ENCODE measurements at regions not wholly inside any gene's neighbourhood (a gene's known extent, or its start where the extent isn't known, plus 50 kb on each side); places are given as distances from the start of the nearest gene placed in this dataset.
"Not testable (repeated sequence)": the region's sequence is repeated elsewhere in the genome, so short reads cannot be mapped to it uniquely, and the experiment has no call there.

GRCh38 chr12:20134652-20135051, 233.7 kb upstream of the PDE3A start:
- no peak for DNase-seq
- Mint-ChIP-seq H3K27me3 (no peaks in the 10 kb centered on the region), H3K36me3 (no peaks in the 10 kb centered on the region), H3K27ac (no peak overlapping the region), H3K4me1 (no peaks in the 10 kb centered on the region), H3K4me3 (no peak overlapping the region), H3K9me3 (peaks cover 1% of the 10 kb centered on the region)
- ATAC-seq (ENCODE audit: low read depth) = no peak
- POLR2A ChIA-PET = no interaction called here

DNA sequence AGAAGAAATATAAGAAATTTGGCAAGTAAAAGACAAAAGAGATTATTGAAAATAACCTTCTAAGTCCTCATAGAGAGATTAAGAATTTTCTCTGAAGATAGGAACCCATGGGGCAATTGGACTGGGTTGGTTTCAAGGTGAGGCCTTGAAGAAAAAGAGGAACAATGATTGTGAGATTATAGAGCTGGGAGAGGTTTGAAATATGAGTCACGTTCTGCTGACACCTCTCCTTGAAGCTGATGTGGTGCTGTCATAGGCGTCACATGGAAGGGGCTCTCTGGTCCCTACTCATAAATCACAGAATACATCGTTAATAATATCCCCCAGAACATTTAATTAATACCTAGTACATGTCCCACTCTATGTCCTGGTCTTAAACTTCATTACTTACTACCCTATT, 227.6 kb upstream of the PDE3A start:
- no peaks in the 10 kb centered on the region for H3K36me3 Mint-ChIP-seq
- DNase-seq = no peak
- no peaks in the 10 kb centered on the region for H3K27me3 Mint-ChIP-seq
- H3K27ac Mint-ChIP-seq = no peak overlapping the region
- ATAC-seq (ENCODE audit: low read depth) = no peak
- H3K4me3 Mint-ChIP-seq = no peak overlapping the region
- no peaks in the 10 kb centered on the region for H3K4me1 Mint-ChIP-seq
- POLR2A ChIA-PET = no interaction called here
- H3K9me3 Mint-ChIP-seq = peaks cover 1% of the 10 kb centered on the region

DNA sequence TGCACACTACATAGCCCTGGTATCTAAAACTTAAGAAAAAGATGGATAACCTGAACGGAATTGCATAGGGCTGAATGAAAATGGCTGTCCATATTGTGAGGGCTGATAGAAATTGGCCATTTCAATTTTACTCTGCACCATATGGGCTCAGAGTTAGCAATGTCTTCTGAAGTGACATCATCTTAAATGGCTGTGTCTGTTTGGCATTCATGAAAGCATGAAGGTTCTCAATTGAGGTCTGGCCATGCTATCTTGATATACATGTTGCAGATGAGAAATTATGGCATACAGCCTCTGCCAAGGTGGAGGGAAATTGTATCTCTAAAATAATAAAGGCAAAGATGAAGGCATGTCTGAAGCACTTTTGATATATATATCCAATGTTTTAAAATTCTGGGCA, 226.0 kb upstream of the PDE3A start:
- Mint-ChIP-seq H3K9me3 (no peaks in the 10 kb centered on the region), H3K4me3 (no peak overlapping the region), H3K27me3 (no peaks in the 10 kb centered on the region), H3K27ac (no peak overlapping the region), H3K36me3 (no peaks in the 10 kb centered on the region), H3K4me1 (no peaks in the 10 kb centered on the region)
- DNase-seq (no peak), ATAC-seq (ENCODE audit: low read depth) (no peak)
- POLR2A ChIA-PET = no interaction called here

DNA sequence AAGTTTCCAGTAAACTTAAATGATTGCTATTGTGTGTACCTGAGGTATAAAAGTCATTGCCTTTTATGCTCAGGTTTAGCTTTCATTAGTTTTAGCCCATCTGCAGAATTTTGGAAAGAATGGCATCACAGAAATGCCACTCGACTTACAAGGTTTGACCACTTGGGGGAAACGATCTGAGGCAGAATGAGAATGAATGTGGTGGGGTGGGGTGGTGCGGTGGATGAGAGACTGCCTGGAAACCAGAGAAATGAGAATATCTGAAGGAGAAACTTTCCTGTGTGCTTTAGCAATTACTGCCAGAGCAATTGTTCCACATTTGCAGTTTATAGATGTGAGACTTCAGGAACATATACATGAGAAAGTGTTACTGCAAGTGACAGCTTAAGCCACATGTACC, 225.4 kb upstream of the PDE3A start:
- Mint-ChIP-seq H3K4me1 (no peaks in the 10 kb centered on the region), H3K36me3 (no peaks in the 10 kb centered on the region), H3K9me3 (no peaks in the 10 kb centered on the region), H3K4me3 (no peak overlapping the region), H3K27me3 (no peaks in the 10 kb centered on the region), H3K27ac (no peak overlapping the region)
- DNase-seq = no peak
- POLR2A ChIA-PET = no interaction called here
- no peak for ATAC-seq (ENCODE audit: low read depth)

DNA sequence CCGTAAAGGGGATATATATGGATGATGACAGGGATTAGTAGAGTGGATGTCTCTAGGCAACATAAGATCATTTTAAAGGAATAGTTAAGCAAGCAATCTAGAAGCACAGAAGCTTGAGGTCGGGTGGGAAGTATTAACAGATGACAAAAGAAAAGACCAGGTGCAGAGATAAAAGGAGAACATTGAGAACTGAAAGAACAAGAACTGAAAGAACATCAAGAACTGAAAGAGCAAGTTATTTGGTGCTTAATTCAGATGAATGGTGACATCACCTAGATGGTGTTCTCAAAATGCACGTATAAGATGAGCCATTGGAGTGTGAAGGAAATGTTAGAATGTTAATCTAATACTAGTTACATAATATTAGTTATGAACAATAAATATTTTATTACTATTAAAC, 224.0 kb upstream of the PDE3A start:
- POLR2A ChIA-PET = no interaction called here
- no peak overlapping the region for H3K4me3 Mint-ChIP-seq
- H3K36me3 Mint-ChIP-seq = no peaks in the 10 kb centered on the region
- ATAC-seq (ENCODE audit: low read depth) = no peak
- H3K27ac Mint-ChIP-seq = no peak overlapping the region
- H3K4me1 Mint-ChIP-seq = no peaks in the 10 kb centered on the region
- DNase-seq = no peak
- no peaks in the 10 kb centered on the region for H3K27me3 Mint-ChIP-seq
- no peaks in the 10 kb centered on the region for H3K9me3 Mint-ChIP-seq

GRCh38 chr12:20148241-20148640, 220.1 kb upstream of the PDE3A start:
- ATAC-seq (ENCODE audit: low read depth) = no peak
- Mint-ChIP-seq H3K9me3 (no peaks in the 10 kb centered on the region), H3K4me1 (no peaks in the 10 kb centered on the region), H3K4me3 (no peak overlapping the region), H3K36me3 (no peaks in the 10 kb centered on the region), H3K27ac (no peak overlapping the region), H3K27me3 (no peaks in the 10 kb centered on the region)
- DNase-seq = no peak
- POLR2A ChIA-PET = no interaction called here

DNA sequence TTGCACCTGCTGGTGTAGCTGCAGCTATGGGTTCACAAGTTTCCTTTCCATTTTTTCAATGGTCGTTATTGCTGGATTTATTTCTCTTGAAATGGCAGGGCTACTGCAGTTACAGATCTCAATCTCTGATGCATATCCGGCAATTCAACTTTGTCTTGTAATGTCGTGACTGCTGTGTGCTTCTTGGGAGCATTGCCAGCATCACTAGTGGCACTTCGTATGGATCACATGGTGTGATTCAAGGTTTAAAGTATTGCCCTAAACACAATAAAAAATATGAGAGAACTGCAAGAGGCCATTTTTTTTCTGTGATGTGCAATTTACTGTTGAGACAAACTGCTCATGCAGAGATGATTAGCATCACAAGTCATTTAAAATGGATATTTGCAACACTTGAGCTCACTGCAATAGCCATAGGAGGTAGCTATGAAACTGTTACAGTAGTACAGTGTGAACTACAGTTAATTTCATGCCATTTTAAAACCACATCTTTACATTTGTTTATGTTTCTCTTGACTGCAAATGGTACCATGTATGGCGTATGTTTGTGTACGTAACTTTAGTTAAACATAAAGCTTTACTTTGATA, 217.4 kb upstream of the PDE3A start:
- H3K4me3 Mint-ChIP-seq = no peak overlapping the region
- H3K27ac Mint-ChIP-seq = no peak overlapping the region
- DNase-seq (no peak), ATAC-seq (ENCODE audit: low read depth) (no peak)
- no peaks in the 10 kb centered on the region for H3K36me3 Mint-ChIP-seq
- H3K9me3 Mint-ChIP-seq = no peaks in the 10 kb centered on the region
- H3K27me3 Mint-ChIP-seq = no peaks in the 10 kb centered on the region
- no peaks in the 10 kb centered on the region for H3K4me1 Mint-ChIP-seq
- POLR2A ChIA-PET = no interaction called here

- H3K4me3 Mint-ChIP-seq = no peak overlapping the region
- no peaks in the 10 kb centered on the region for H3K27me3 Mint-ChIP-seq
- no peaks in the 10 kb centered on the region for H3K4me1 Mint-ChIP-seq
- DNase-seq = no peak
- H3K9me3 Mint-ChIP-seq = no peaks in the 10 kb centered on the region
- no peaks in the 10 kb centered on the region for H3K36me3 Mint-ChIP-seq
- ATAC-seq (ENCODE audit: low read depth) = peak; percentile 74
- no peak overlapping the region for H3K27ac Mint-ChIP-seq
- POLR2A ChIA-PET = no interaction called here
Observed at GRCh38 chr12:20154052-20154451, 214.3 kb upstream of the PDE3A start.

GRCh38 chr12:20155374-20155773, 213.0 kb upstream of the PDE3A start:
- H3K4me3 Mint-ChIP-seq = no peak overlapping the region
- DNase-seq (no peak), ATAC-seq (ENCODE audit: low read depth) (no peak)
- no peak overlapping the region for H3K27ac Mint-ChIP-seq
- H3K36me3 Mint-ChIP-seq = no peaks in the 10 kb centered on the region
- no peaks in the 10 kb centered on the region for H3K9me3 Mint-ChIP-seq
- POLR2A ChIA-PET = no interaction called here
- no peaks in the 10 kb centered on the region for H3K4me1 Mint-ChIP-seq
- no peaks in the 10 kb centered on the region for H3K27me3 Mint-ChIP-seq

DNA sequence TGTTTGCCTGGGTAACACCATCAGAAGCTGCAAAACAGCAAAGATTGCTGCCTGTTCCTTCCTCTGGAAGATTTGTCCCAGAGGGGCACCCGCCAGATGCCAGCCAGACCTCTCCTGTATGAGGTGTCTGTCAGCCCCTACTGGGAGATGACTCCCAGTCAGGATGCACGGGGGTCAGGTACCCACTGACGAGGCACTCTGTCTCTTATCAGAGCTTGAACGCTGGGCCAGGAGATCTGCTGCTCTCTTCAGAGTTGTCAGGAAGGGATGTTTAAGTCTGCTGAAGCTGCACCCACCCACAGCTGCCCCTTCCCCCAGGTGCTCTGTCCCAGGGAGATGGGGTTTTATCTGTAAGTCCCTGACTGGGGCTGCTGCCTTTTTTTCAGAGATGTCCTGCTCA, 207.4 kb upstream of the PDE3A start:
- H3K9me3 Mint-ChIP-seq; H3K27me3 Mint-ChIP-seq; POLR2A ChIA-PET; H3K27ac Mint-ChIP-seq; ATAC-seq (ENCODE audit: low read depth); H3K4me3 Mint-ChIP-seq; DNase-seq; H3K36me3 Mint-ChIP-seq; H3K4me1 Mint-ChIP-seq: not testable (repeated sequence)

DNA sequence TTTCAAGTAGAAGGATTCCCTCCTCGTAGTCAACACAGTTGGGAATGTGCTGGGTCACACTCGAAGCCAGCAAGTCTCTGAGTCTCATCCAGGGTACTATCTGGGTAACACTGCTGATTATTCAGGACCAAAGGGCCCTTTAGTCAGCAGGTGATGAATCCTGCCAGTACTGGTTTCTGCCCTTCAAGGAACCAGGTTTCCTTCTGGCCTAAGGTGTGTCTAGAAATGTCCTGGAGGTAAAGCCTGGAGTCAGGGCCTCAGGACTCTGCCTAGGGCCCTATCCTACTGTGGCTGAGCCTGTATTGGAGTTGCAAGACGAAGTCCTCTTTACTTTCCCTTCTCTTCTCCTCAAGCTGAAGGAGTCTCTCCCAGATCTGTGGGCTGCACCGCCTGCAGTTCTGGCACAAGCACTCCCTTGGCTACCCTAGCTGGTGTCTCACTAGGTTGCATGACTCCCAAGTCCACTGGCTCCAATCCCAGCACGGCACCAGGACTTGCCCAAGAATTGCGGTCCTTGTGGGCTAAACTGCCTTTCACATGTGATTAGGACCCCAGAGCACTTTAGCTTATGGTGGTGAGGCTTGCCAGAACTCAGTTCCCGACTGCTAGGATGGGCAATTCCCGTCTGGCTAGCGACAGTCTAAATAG, 193.7 kb upstream of the PDE3A start:
- Mint-ChIP-seq H3K27me3 (peaks cover 2% of the 10 kb centered on the region), H3K27ac (no peak overlapping the region), H3K36me3 (no peaks in the 10 kb centered on the region), H3K4me1 (no peaks in the 10 kb centered on the region), H3K4me3 (no peak overlapping the region), H3K9me3 (no peaks in the 10 kb centered on the region)
- no peak for ATAC-seq (ENCODE audit: low read depth)
- DNase-seq = no peak
- POLR2A ChIA-PET = no interaction called here

- Mint-ChIP-seq H3K4me1 (no peaks in the 10 kb centered on the region), H3K27ac (no peak overlapping the region), H3K9me3 (no peaks in the 10 kb centered on the region), H3K27me3 (peaks cover 2% of the 10 kb centered on the region), H3K4me3 (no peak overlapping the region), H3K36me3 (no peaks in the 10 kb centered on the region)
- POLR2A ChIA-PET = no interaction called here
- DNase-seq (no peak), ATAC-seq (ENCODE audit: low read depth) (no peak)
Observed at GRCh38 chr12:20175704-20176388, 192.5 kb upstream of the PDE3A start.

DNA sequence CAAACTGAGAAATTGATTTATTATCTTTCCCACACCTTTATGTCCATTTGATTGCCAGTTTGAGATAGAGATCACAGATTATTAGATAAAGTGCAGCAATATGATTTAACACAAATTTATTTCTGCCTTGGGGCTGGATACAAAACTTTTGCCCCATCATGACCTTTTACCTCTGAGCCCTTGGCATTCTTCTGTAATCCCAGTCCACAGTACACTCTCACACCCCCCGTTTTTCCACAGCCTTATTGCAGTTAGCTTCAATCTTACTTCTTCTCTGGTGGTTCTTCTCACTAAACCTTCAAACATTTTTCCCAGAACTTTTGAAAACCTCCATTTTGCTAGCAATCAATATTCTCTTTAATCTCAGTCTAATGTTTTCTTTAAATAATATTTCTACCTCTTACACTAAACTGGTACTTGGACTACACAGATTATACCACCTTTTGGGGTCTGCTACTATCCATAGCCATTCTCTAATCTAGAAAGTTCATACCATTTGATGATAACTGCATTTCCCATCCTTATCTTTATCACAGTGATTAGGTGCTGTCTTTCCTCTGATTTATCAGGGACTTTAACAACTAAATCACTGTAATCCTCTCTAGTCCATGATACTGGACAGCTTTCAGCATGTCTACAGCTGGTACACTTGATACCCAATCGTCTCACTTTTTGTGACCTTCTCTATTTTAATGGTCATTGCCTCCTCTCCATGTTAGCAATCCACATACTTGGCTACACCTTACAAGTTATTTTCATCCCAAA, 186.7 kb upstream of the PDE3A start:
- Mint-ChIP-seq H3K27me3 (no peaks in the 10 kb centered on the region), H3K9me3 (no peaks in the 10 kb centered on the region), H3K36me3 (no peaks in the 10 kb centered on the region), H3K4me1 (no peaks in the 10 kb centered on the region), H3K4me3 (no peak overlapping the region), H3K27ac (no peak overlapping the region)
- DNase-seq (no peak), ATAC-seq (ENCODE audit: low read depth) (no peak)
- POLR2A ChIA-PET = no interaction called here

GRCh38 chr12:20183563-20183962, 184.8 kb upstream of the PDE3A start:
- H3K27ac Mint-ChIP-seq = no peak overlapping the region
- no peaks in the 10 kb centered on the region for H3K9me3 Mint-ChIP-seq
- no peak overlapping the region for H3K4me3 Mint-ChIP-seq
- H3K4me1 Mint-ChIP-seq = no peaks in the 10 kb centered on the region
- POLR2A ChIA-PET = no interaction called here
- no peaks in the 10 kb centered on the region for H3K36me3 Mint-ChIP-seq
- DNase-seq = no peak
- no peak for ATAC-seq (ENCODE audit: low read depth)
- H3K27me3 Mint-ChIP-seq = no peaks in the 10 kb centered on the region
